Thyroid gland (tissue), 4 donors: ENCODE measurements at regions not wholly inside any gene's neighbourhood (a gene's known extent, or its start where the extent isn't known, plus 50 kb on each side); places are given as distances from the start of the nearest gene placed in this dataset.
"Not testable (repeated sequence)": the region's sequence is repeated elsewhere in the genome, so short reads cannot be mapped to it uniquely, and the experiment has no call there.

Experiments
- DNase-seq, 2 donors: peaks; one replicate each; pipeline ENCODE4 v3.0.0-alpha.2; 2019
- H3K27ac ChIP-seq, 3 donors: fragments of 200-600 bp; sonication (generic); 1 replicate in 2 of 3; 2 replicates in 1 of 3; pipeline ENCODE4 v1.5.1; 2016 to 2019; ENCODE audit warnings: mild to moderate bottlenecking in 1 of 3, moderate library complexity in 1 of 3
- H3K27me3 ChIP-seq: fragments of 200-600 bp; sonication (generic); one replicate; pipeline ENCODE4 v1.5.1; 2019
- H3K36me3 ChIP-seq, 2 donors: fragments of 200-600 bp; sonication (generic); one replicate each; pipeline ENCODE4 v1.5.1; 2016 to 2019
- H3K4me1 ChIP-seq, 2 donors: fragments of 200-600 bp; sonication (generic); one replicate each; pipeline ENCODE4 v1.5.1; 2017 to 2019
- H3K4me3 ChIP-seq, 3 donors: fragments of 200-600 bp; sonication (generic); replicated peaks in 1 of 3; 1 replicate in 2 of 3; 2 replicates in 1 of 3; pipeline ENCODE4 v1.5.1; 2016; ENCODE audit warnings: mild to moderate bottlenecking in 1 of 3
- H3K9me3 ChIP-seq: fragments of 200-600 bp; sonication (generic); one replicate; pipeline ENCODE4 v1.5.1; 2017
- CTCF ChIP-seq, 6 experiments: fragments of 200-600 bp in 3 of 6; fragments of 450-650 bp in 3 of 6; sonication (generic) in 3 of 6; IDR thresholded peaks; one replicate each; pipeline ENCODE4 v1.5.1; 2016 to 2019; ENCODE audit warnings: antibody characterized with exemption in 6 of 6, mild to moderate bottlenecking in 2 of 6, inconsistent platforms in 1 of 6, moderate library complexity in 1 of 6
- POLR2A ChIP-seq, 2 donors: fragments of 450-650 bp; IDR thresholded peaks; one replicate each; pipeline ENCODE4 v1.6.1; 2017; ENCODE audit warnings: antibody characterized with exemption in 2 of 2, mild to moderate bottlenecking in 2 of 2, moderate library complexity in 1 of 2
- WGBS, 2 donors: methylation state at CpG; one replicate each; pipeline ENCODE4 v1.1.5; 2017; 5-methylcytosine and 5-hydroxymethylcytosine counted together
- intact Hi-C: fragments of 100-400 bp; cut with DNase I; formaldehyde crosslinking; loops from one replicate; pipeline ENCODE4 v1.15.1; 2023

- Histone ChIP-seq H3K27me3 (no peaks in the 10 kb centered on the region), H3K9me3 (no peaks in the 10 kb centered on the region), H3K4me1 (no peaks in the 10 kb centered on the region), H3K36me3 (no peaks in the 10 kb centered on the region), H3K27ac (no peak overlapping the region), H3K4me3 (no peak overlapping the region)
- intact Hi-C loops, result no loop called here
- WGBS, 2 donors, result 54 to 73% methylated on average over 2 of the region's 2 CpGs
- DNase-seq, result no peak
- TF ChIP-seq CTCF (IDR thresholded peaks at IDR 0.05), result no peak
Observed at GRCh38 chr11:109512680-109513079, 90.7 kb downstream of the C11orf87 start.

GRCh38 chr11:109514313-109515018 is 92.5 kb downstream of the C11orf87 start:
- no peaks in the 10 kb centered on the region for H3K27me3 ChIP-seq
- WGBS, 2 donors, result 52 to 53% methylated on average over 2 of the region's 2 CpGs
- intact Hi-C loops, result no loop called here
- no peaks in the 10 kb centered on the region for H3K9me3 ChIP-seq
- TF ChIP-seq CTCF (IDR thresholded peaks at IDR 0.05) (no peak), POLR2A (IDR thresholded peaks at IDR 0.05) (no peak)
- no peak for DNase-seq
- no peaks in the 10 kb centered on the region for H3K36me3 ChIP-seq
- no peaks in the 10 kb centered on the region for H3K4me1 ChIP-seq
- H3K27ac ChIP-seq, result no peak overlapping the region
- no peak overlapping the region for H3K4me3 ChIP-seq

- no peak overlapping the region for H3K4me3 ChIP-seq
- no peaks in the 10 kb centered on the region for H3K36me3 ChIP-seq
- H3K4me1 ChIP-seq, result no peaks in the 10 kb centered on the region
- no peak overlapping the region for H3K27ac ChIP-seq
- H3K27me3 ChIP-seq, result no peaks in the 10 kb centered on the region
- WGBS, 2 donors, result 82 to 83% methylated on average over 2 of the region's 2 CpGs
- H3K9me3 ChIP-seq, result no peaks in the 10 kb centered on the region
- intact Hi-C loops, result no loop called here
- TF ChIP-seq POLR2A (IDR thresholded peaks at IDR 0.05) (no peak), CTCF (IDR thresholded peaks at IDR 0.05) (no peak)
- DNase-seq, result no peak
Observed at GRCh38 chr11:109519253-109519652, 97.3 kb downstream of the C11orf87 start.

- Histone ChIP-seq H3K27me3 (no peaks in the 10 kb centered on the region), H3K4me1 (no peaks in the 10 kb centered on the region), H3K27ac (no peak overlapping the region), H3K9me3 (no peaks in the 10 kb centered on the region), H3K4me3 (no peak overlapping the region), H3K36me3 (no peaks in the 10 kb centered on the region)
- no peak for DNase-seq
- intact Hi-C loops, result no loop called here
- TF ChIP-seq POLR2A (IDR thresholded peaks at IDR 0.05), result no peak
- TF ChIP-seq CTCF (IDR thresholded peaks at IDR 0.05), result no peak
- WGBS, 2 donors, result 90 to 92% methylated on average over 1 of the region's 1 CpG
Observed at GRCh38 chr11:109521571-109522086, 99.6 kb downstream of the C11orf87 start.

DNA sequence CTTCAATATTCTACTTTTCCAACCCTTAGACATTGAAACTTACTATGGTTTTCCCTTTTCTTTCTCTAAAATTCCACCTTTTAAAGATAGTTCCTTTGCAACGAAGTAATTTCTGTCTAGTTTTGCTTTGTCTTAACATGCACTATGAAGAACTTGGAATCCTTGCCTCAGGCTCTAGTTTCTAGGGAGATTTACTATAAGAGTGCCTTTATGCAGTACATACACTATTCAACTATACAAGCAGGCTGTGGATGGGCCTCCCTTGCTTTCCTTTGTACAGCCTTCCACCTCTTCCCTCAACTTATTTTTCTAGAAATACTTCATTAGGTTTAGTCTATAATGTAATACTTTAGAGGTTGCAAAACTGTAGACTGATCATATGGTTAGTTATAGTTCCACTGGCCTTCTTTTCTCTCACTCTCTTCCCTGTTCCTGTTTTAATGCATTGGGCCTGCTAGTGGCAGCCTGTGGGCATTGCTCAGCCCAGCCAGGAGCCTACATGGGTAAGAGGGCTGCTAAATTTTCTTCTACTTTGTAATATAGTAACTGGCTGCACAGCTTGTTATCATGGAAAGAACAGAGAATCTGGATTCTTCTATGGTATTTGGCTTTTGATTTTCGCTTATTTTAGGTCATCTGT is 100.2 kb downstream of the C11orf87 start:
- H3K4me1 ChIP-seq, result no peaks in the 10 kb centered on the region
- 75 to 80% methylated on average over 2 of the region's 2 CpGs for WGBS, 2 donors
- H3K36me3 ChIP-seq, result no peaks in the 10 kb centered on the region
- H3K4me3 ChIP-seq, result no peak overlapping the region
- H3K9me3 ChIP-seq, result no peaks in the 10 kb centered on the region
- DNase-seq, result no peak
- no peaks in the 10 kb centered on the region for H3K27me3 ChIP-seq
- H3K27ac ChIP-seq, result no peak overlapping the region
- intact Hi-C loops, result no loop called here
- TF ChIP-seq POLR2A (IDR thresholded peaks at IDR 0.05), result no peak
- no peak for TF ChIP-seq CTCF (IDR thresholded peaks at IDR 0.05)

GRCh38 chr11:109525636-109526035 is 103.6 kb downstream of the C11orf87 start:
- H3K9me3 ChIP-seq, H3K4me3 ChIP-seq, intact Hi-C loops, H3K4me1 ChIP-seq, H3K27ac ChIP-seq, DNase-seq, H3K27me3 ChIP-seq, H3K36me3 ChIP-seq: not testable (repeated sequence)
- 88 to 96% methylated on average over 7 of the region's 7 CpGs for WGBS, 2 donors
